ENCODE measurements at regions not wholly inside any gene's neighbourhood (a gene's known extent, or its start where the extent isn't known, plus 50 kb on each side); places are given as distances from the start of the nearest gene placed in this dataset.
A peak's percentile ranks its signal among the peaks of the same experiment; 100 is the strongest.

- Histone ChIP-seq H3K36me3 (ENCODE audit: control insufficient read depth in 3 of 3, insufficient read depth in 2 of 3, low read depth in 1 of 3, low read length in 3 of 3) (no peaks in the 10 kb centered on the region), H3K27me3 (ENCODE audit: control insufficient read depth in 3 of 3, insufficient read depth in 3 of 3, low read length in 3 of 3) (no peaks in the 10 kb centered on the region), H3K4me3 (ENCODE audit: low read depth in 1 of 3, low read length in 3 of 3) (no peak overlapping the region), H3K4me1 (ENCODE audit: control insufficient read depth in 3 of 3, insufficient read depth in 2 of 3, low read depth in 1 of 3, low read length in 2 of 3) (no peaks in the 10 kb centered on the region), H3K27ac (ENCODE audit: low read depth in 1 of 3, low read length in 2 of 3) (no peak overlapping the region), H3K9me3 (ENCODE audit: control insufficient read depth in 2 of 2, insufficient read depth in 1 of 2, low read depth in 1 of 2, low read length in 1 of 2) (no peaks in the 10 kb centered on the region)
- WGBS, 3 donors, result 72 to 80% (median 75%) methylated on average over 2 of the region's 2 CpGs
- FAIRE-seq (no peak), DNase-seq (no peak)
Observed at GRCh38 chr5:60299944-60300343, 400.0 kb downstream of the DEPDC1B start.

- H3K4me1 ChIP-seq (ENCODE audit: control insufficient read depth in 3 of 3, insufficient read depth in 2 of 3, low read depth in 1 of 3, low read length in 2 of 3), result no peaks in the 10 kb centered on the region
- no peak for FAIRE-seq
- H3K36me3 ChIP-seq (ENCODE audit: control insufficient read depth in 3 of 3, insufficient read depth in 2 of 3, low read depth in 1 of 3, low read length in 3 of 3), result no peaks in the 10 kb centered on the region
- H3K27ac ChIP-seq (ENCODE audit: low read depth in 1 of 3, low read length in 2 of 3), result no peak overlapping the region
- no peak overlapping the region for H3K4me3 ChIP-seq (ENCODE audit: low read depth in 1 of 3, low read length in 3 of 3)
- H3K9me3 ChIP-seq (ENCODE audit: control insufficient read depth in 2 of 2, insufficient read depth in 1 of 2, low read depth in 1 of 2, low read length in 1 of 2), result no peaks in the 10 kb centered on the region
- no peak for DNase-seq
- no peaks in the 10 kb centered on the region for H3K27me3 ChIP-seq (ENCODE audit: control insufficient read depth in 3 of 3, insufficient read depth in 3 of 3, low read length in 3 of 3)
- WGBS, 3 donors, result 69 to 96% (median 86%) methylated on average over 1 of the region's 1 CpG
Observed at GRCh38 chr5:60297658-60298057, 402.3 kb downstream of the DEPDC1B start.

- no peak overlapping the region for H3K4me3 ChIP-seq (ENCODE audit: low read depth in 1 of 3, low read length in 3 of 3)
- no peaks in the 10 kb centered on the region for H3K9me3 ChIP-seq (ENCODE audit: control insufficient read depth in 2 of 2, insufficient read depth in 1 of 2, low read depth in 1 of 2, low read length in 1 of 2)
- peak; percentile 28 to 30 for DNase-seq
- no peaks in the 10 kb centered on the region for H3K36me3 ChIP-seq (ENCODE audit: control insufficient read depth in 3 of 3, insufficient read depth in 2 of 3, low read depth in 1 of 3, low read length in 3 of 3)
- FAIRE-seq, result no peak
- no peaks in the 10 kb centered on the region for H3K4me1 ChIP-seq (ENCODE audit: control insufficient read depth in 3 of 3, insufficient read depth in 2 of 3, low read depth in 1 of 3, low read length in 2 of 3)
- no peak overlapping the region for H3K27ac ChIP-seq (ENCODE audit: low read depth in 1 of 3, low read length in 2 of 3)
- 4 to 20% (median 11%) methylated on average over 2 of the region's 2 CpGs for WGBS, 3 donors
- H3K27me3 ChIP-seq (ENCODE audit: control insufficient read depth in 3 of 3, insufficient read depth in 3 of 3, low read length in 3 of 3), result no peaks in the 10 kb centered on the region
Observed at GRCh38 chr5:60295423-60295822, 401.9 kb upstream of the PDE4D start.

GRCh38 chr5:60293518-60293917, 400.0 kb upstream of the PDE4D start:
- DNase-seq, result no peak
- no peak for FAIRE-seq
- Histone ChIP-seq H3K27me3 (ENCODE audit: control insufficient read depth in 3 of 3, insufficient read depth in 3 of 3, low read length in 3 of 3) (no peaks in the 10 kb centered on the region), H3K36me3 (ENCODE audit: control insufficient read depth in 3 of 3, insufficient read depth in 2 of 3, low read depth in 1 of 3, low read length in 3 of 3) (no peaks in the 10 kb centered on the region), H3K27ac (ENCODE audit: low read depth in 1 of 3, low read length in 2 of 3) (no peak overlapping the region), H3K4me1 (ENCODE audit: control insufficient read depth in 3 of 3, insufficient read depth in 2 of 3, low read depth in 1 of 3, low read length in 2 of 3) (no peaks in the 10 kb centered on the region), H3K9me3 (ENCODE audit: control insufficient read depth in 2 of 2, insufficient read depth in 1 of 2, low read depth in 1 of 2, low read length in 1 of 2) (no peaks in the 10 kb centered on the region), H3K4me3 (ENCODE audit: low read depth in 1 of 3, low read length in 3 of 3) (no peak overlapping the region)
- 87 to 89% (median 88%) methylated on average over 2 of the region's 2 CpGs for WGBS, 3 donors

GRCh38 chr5:60287174-60287771, 393.7 kb upstream of the PDE4D start:
- Histone ChIP-seq H3K36me3 (ENCODE audit: control insufficient read depth in 3 of 3, insufficient read depth in 2 of 3, low read depth in 1 of 3, low read length in 3 of 3) (no peaks in the 10 kb centered on the region), H3K27me3 (ENCODE audit: control insufficient read depth in 3 of 3, insufficient read depth in 3 of 3, low read length in 3 of 3) (no peaks in the 10 kb centered on the region), H3K4me1 (ENCODE audit: control insufficient read depth in 3 of 3, insufficient read depth in 2 of 3, low read depth in 1 of 3, low read length in 2 of 3) (no peaks in the 10 kb centered on the region), H3K27ac (ENCODE audit: low read depth in 1 of 3, low read length in 2 of 3) (no peak overlapping the region), H3K4me3 (ENCODE audit: low read depth in 1 of 3, low read length in 3 of 3) (no peak overlapping the region), H3K9me3 (ENCODE audit: control insufficient read depth in 2 of 2, insufficient read depth in 1 of 2, low read depth in 1 of 2, low read length in 1 of 2) (no peaks in the 10 kb centered on the region)
- FAIRE-seq (no peak), DNase-seq (peak; percentile 45 to 58)
- WGBS, 3 donors, result 49 to 54% (median 52%) methylated on average over 5 of the region's 5 CpGs

GRCh38 chr5:60285910-60286309, 392.4 kb upstream of the PDE4D start:
- no peak for DNase-seq
- Histone ChIP-seq H3K36me3 (ENCODE audit: control insufficient read depth in 3 of 3, insufficient read depth in 2 of 3, low read depth in 1 of 3, low read length in 3 of 3) (no peaks in the 10 kb centered on the region), H3K27ac (ENCODE audit: low read depth in 1 of 3, low read length in 2 of 3) (no peak overlapping the region), H3K4me3 (ENCODE audit: low read depth in 1 of 3, low read length in 3 of 3) (no peak overlapping the region), H3K4me1 (ENCODE audit: control insufficient read depth in 3 of 3, insufficient read depth in 2 of 3, low read depth in 1 of 3, low read length in 2 of 3) (no peaks in the 10 kb centered on the region), H3K27me3 (ENCODE audit: control insufficient read depth in 3 of 3, insufficient read depth in 3 of 3, low read length in 3 of 3) (no peaks in the 10 kb centered on the region), H3K9me3 (ENCODE audit: control insufficient read depth in 2 of 2, insufficient read depth in 1 of 2, low read depth in 1 of 2, low read length in 1 of 2) (no peaks in the 10 kb centered on the region)
- no peak for FAIRE-seq
- 88 to 91% (median 91%) methylated on average over 5 of the region's 5 CpGs for WGBS, 3 donors

- FAIRE-seq (no peak), DNase-seq (no peak)
- H3K27me3 ChIP-seq (ENCODE audit: control insufficient read depth in 3 of 3, insufficient read depth in 3 of 3, low read length in 3 of 3), result no peaks in the 10 kb centered on the region
- no peaks in the 10 kb centered on the region for H3K36me3 ChIP-seq (ENCODE audit: control insufficient read depth in 3 of 3, insufficient read depth in 2 of 3, low read depth in 1 of 3, low read length in 3 of 3)
- H3K4me1 ChIP-seq (ENCODE audit: control insufficient read depth in 3 of 3, insufficient read depth in 2 of 3, low read depth in 1 of 3, low read length in 2 of 3), result no peaks in the 10 kb centered on the region
- H3K4me3 ChIP-seq (ENCODE audit: low read depth in 1 of 3, low read length in 3 of 3), result no peak overlapping the region
- no peak overlapping the region for H3K27ac ChIP-seq (ENCODE audit: low read depth in 1 of 3, low read length in 2 of 3)
- 37 to 61% (median 42%) methylated on average over 4 of the region's 4 CpGs for WGBS, 3 donors
- H3K9me3 ChIP-seq (ENCODE audit: control insufficient read depth in 2 of 2, insufficient read depth in 1 of 2, low read depth in 1 of 2, low read length in 1 of 2), result no peaks in the 10 kb centered on the region
Observed at GRCh38 chr5:60280943-60281342, 387.4 kb upstream of the PDE4D start.

GRCh38 chr5:60277941-60278340, 384.4 kb upstream of the PDE4D start:
- Histone ChIP-seq H3K4me3 (ENCODE audit: low read depth in 1 of 3, low read length in 3 of 3) (no peak overlapping the region), H3K36me3 (ENCODE audit: control insufficient read depth in 3 of 3, insufficient read depth in 2 of 3, low read depth in 1 of 3, low read length in 3 of 3) (no peaks in the 10 kb centered on the region), H3K9me3 (ENCODE audit: control insufficient read depth in 2 of 2, insufficient read depth in 1 of 2, low read depth in 1 of 2, low read length in 1 of 2) (no peaks in the 10 kb centered on the region), H3K4me1 (ENCODE audit: control insufficient read depth in 3 of 3, insufficient read depth in 2 of 3, low read depth in 1 of 3, low read length in 2 of 3) (no peaks in the 10 kb centered on the region), H3K27ac (ENCODE audit: low read depth in 1 of 3, low read length in 2 of 3) (no peak overlapping the region), H3K27me3 (ENCODE audit: control insufficient read depth in 3 of 3, insufficient read depth in 3 of 3, low read length in 3 of 3) (no peaks in the 10 kb centered on the region)
- FAIRE-seq (no peak), DNase-seq (peak in 1 of 2 donors; percentile 14)

- no peak for FAIRE-seq
- Histone ChIP-seq H3K4me1 (ENCODE audit: control insufficient read depth in 3 of 3, insufficient read depth in 2 of 3, low read depth in 1 of 3, low read length in 2 of 3) (no peaks in the 10 kb centered on the region), H3K27me3 (ENCODE audit: control insufficient read depth in 3 of 3, insufficient read depth in 3 of 3, low read length in 3 of 3) (no peaks in the 10 kb centered on the region), H3K4me3 (ENCODE audit: low read depth in 1 of 3, low read length in 3 of 3) (no peak overlapping the region), H3K9me3 (ENCODE audit: control insufficient read depth in 2 of 2, insufficient read depth in 1 of 2, low read depth in 1 of 2, low read length in 1 of 2) (no peaks in the 10 kb centered on the region), H3K27ac (ENCODE audit: low read depth in 1 of 3, low read length in 2 of 3) (no peak overlapping the region), H3K36me3 (ENCODE audit: control insufficient read depth in 3 of 3, insufficient read depth in 2 of 3, low read depth in 1 of 3, low read length in 3 of 3) (no peaks in the 10 kb centered on the region)
- no peak for DNase-seq
Observed at GRCh38 chr5:60274747-60275146, 381.2 kb upstream of the PDE4D start.

Measured in small intestine (tissue), 7 donors.